Natural killer cell (primary cell): ENCODE measurements at regions not wholly inside any gene's neighbourhood (a gene's known extent, or its start where the extent isn't known, plus 50 kb on each side); places are given as distances from the start of the nearest gene placed in this dataset.

ENCODE experiments used
- ATAC-seq, 3 donors: fragments of 150-1000 bp in 2 of 3; fragments of 200-7000 bp in 1 of 3; cut with Tn5 transposase; 1 replicate in 1 of 3; 2 replicates in 2 of 3; pipeline ENCODE4 v1.10.0; 2021; ENCODE audit warnings: mild to moderate bottlenecking in 2 of 3, moderate library complexity in 2 of 3
- DNase-seq, 2 donors: peaks; one replicate each; pipeline versions ENCODE4 v3.0.0 to v3.0.0-alpha.2; 2013 to 2021; ENCODE audit warnings: mixed read lengths in 1 of 2
- H3K27ac ChIP-seq: one replicate; pipeline ENCODE4 v1.5.1; 2013; ENCODE audit warnings: mild to moderate bottlenecking, low read length
- H3K27me3 ChIP-seq: one replicate; pipeline ENCODE4 v1.6.1; 2013; ENCODE audit warnings: low read length; ENCODE audit not compliant: control insufficient read depth, insufficient read depth
- H3K36me3 ChIP-seq: one replicate; pipeline ENCODE4 v1.6.1; 2013; ENCODE audit warnings: low read length; ENCODE audit not compliant: control insufficient read depth, insufficient read depth
- H3K4me1 ChIP-seq: one replicate; pipeline ENCODE4 v1.6.1; 2013; ENCODE audit warnings: low read length; ENCODE audit not compliant: control insufficient read depth, insufficient read depth
- H3K4me3 ChIP-seq: one replicate; pipeline ENCODE4 v1.5.1; 2013; ENCODE audit warnings: low read length
- H3K9me3 ChIP-seq: one replicate; pipeline ENCODE4 v1.6.1; 2013; ENCODE audit warnings: low read length; ENCODE audit not compliant: control insufficient read depth, insufficient read depth
- H3K27ac Mint-ChIP-seq, 2 donors: one replicate each; pipeline ENCODE4 v1.8.0; 2022; ENCODE audit warnings: mild to moderate bottlenecking in 2 of 2, mixed read lengths in 2 of 2, moderate library complexity in 1 of 2
- H3K27me3 Mint-ChIP-seq, 2 donors: one replicate each; pipeline ENCODE4 v1.8.0; 2022; ENCODE audit warnings: low read depth in 2 of 2, mixed read lengths in 2 of 2
- H3K36me3 Mint-ChIP-seq: one replicate; pipeline ENCODE4 v1.8.0; 2022; ENCODE audit warnings: mixed read lengths
- H3K4me1 Mint-ChIP-seq, 2 donors: one replicate each; pipeline ENCODE4 v1.8.0; 2022; ENCODE audit warnings: mixed read lengths in 2 of 2
- H3K4me3 Mint-ChIP-seq: one replicate; pipeline ENCODE4 v1.8.0; 2022; ENCODE audit warnings: mild to moderate bottlenecking, moderate library complexity, mixed read lengths
- H3K9me3 Mint-ChIP-seq, 2 donors: one replicate each; pipeline ENCODE4 v1.8.0; 2022; ENCODE audit warnings: mixed read lengths in 2 of 2
- CTCF ChIP-seq: fragments of 200-600 bp; IDR thresholded peaks from one replicate; pipeline ENCODE4 v1.8.0; 2022; ENCODE audit warnings: antibody characterized with exemption
- WGBS: methylation state at CpG from one replicate; pipeline ENCODE4 v1.1.7; 2013; ENCODE audit warnings: missing lambda C conversion rate; ENCODE audit not compliant: insufficient coverage; 5-methylcytosine and 5-hydroxymethylcytosine counted together
- intact Hi-C: fragments of 100-400 bp; cut with micrococcal nuclease; formaldehyde crosslinking; loops from one replicate; pipeline ENCODE4 v1.14.2; 2022

GRCh38 chr16:47940466-47940865, 215.3 kb downstream of the ABCC12 start:
- TF ChIP-seq CTCF, result no peak
- H3K27me3 ChIP-seq, result no peaks in the 10 kb centered on the region
- DNase-seq, result no peak
- intact Hi-C loops, result no loop called here
- H3K4me1 Mint-ChIP-seq, result no peaks in the 10 kb centered on the region
- WGBS, result 60% methylated on average over 1 of the region's 1 CpG
- H3K27me3 Mint-ChIP-seq, result no peaks in the 10 kb centered on the region
- no peak overlapping the region for H3K4me3 Mint-ChIP-seq
- H3K9me3 Mint-ChIP-seq, result peaks cover 0 to 2% of the 10 kb centered on the region in 2 donors
- no peaks in the 10 kb centered on the region for H3K9me3 ChIP-seq
- ATAC-seq, result no peak
- H3K36me3 Mint-ChIP-seq, result no peaks in the 10 kb centered on the region
- H3K36me3 ChIP-seq, result no peaks in the 10 kb centered on the region
- H3K27ac Mint-ChIP-seq, result no peak overlapping the region
- no peak overlapping the region for H3K4me3 ChIP-seq
- no peak overlapping the region for H3K27ac ChIP-seq
- H3K4me1 ChIP-seq, result no peaks in the 10 kb centered on the region

GRCh38 chr16:47939680-47940079, 216.1 kb downstream of the ABCC12 start:
- H3K4me3 Mint-ChIP-seq, result no peak overlapping the region
- H3K27ac Mint-ChIP-seq, result no peak overlapping the region
- intact Hi-C loops, result no loop called here
- Histone ChIP-seq H3K4me1 (no peaks in the 10 kb centered on the region), H3K4me3 (no peak overlapping the region), H3K9me3 (no peaks in the 10 kb centered on the region), H3K27ac (no peak overlapping the region), H3K27me3 (no peaks in the 10 kb centered on the region), H3K36me3 (no peaks in the 10 kb centered on the region)
- H3K9me3 Mint-ChIP-seq, result peaks cover 0 to 2% of the 10 kb centered on the region in 2 donors
- no peak for ATAC-seq
- 79% methylated on average over 4 of the region's 4 CpGs for WGBS
- no peaks in the 10 kb centered on the region for H3K36me3 Mint-ChIP-seq
- no peak for TF ChIP-seq CTCF
- no peaks in the 10 kb centered on the region for H3K4me1 Mint-ChIP-seq
- no peak for DNase-seq
- no peaks in the 10 kb centered on the region for H3K27me3 Mint-ChIP-seq

- no peaks in the 10 kb centered on the region for H3K27me3 Mint-ChIP-seq
- WGBS, result no CpG with 5 or more reads among the region's 1 CpG
- no peak overlapping the region for H3K27ac Mint-ChIP-seq
- no peaks in the 10 kb centered on the region for H3K4me1 Mint-ChIP-seq
- no peak for DNase-seq
- peaks cover 0 to 2% of the 10 kb centered on the region in 2 donors for H3K9me3 Mint-ChIP-seq
- Histone ChIP-seq H3K9me3 (no peaks in the 10 kb centered on the region), H3K4me1 (no peaks in the 10 kb centered on the region), H3K27ac (no peak overlapping the region), H3K4me3 (no peak overlapping the region), H3K27me3 (no peaks in the 10 kb centered on the region), H3K36me3 (no peaks in the 10 kb centered on the region)
- TF ChIP-seq CTCF, result no peak
- no peak overlapping the region for H3K4me3 Mint-ChIP-seq
- H3K36me3 Mint-ChIP-seq, result no peaks in the 10 kb centered on the region
- intact Hi-C loops, result no loop called here
- ATAC-seq, result no peak
Observed at GRCh38 chr16:47938272-47938671, 217.5 kb downstream of the ABCC12 start.

- DNase-seq, result no peak
- Histone ChIP-seq H3K4me3 (no peak overlapping the region), H3K4me1 (no peaks in the 10 kb centered on the region), H3K36me3 (no peaks in the 10 kb centered on the region), H3K27me3 (no peaks in the 10 kb centered on the region), H3K9me3 (no peaks in the 10 kb centered on the region), H3K27ac (no peak overlapping the region)
- peaks cover 0 to 1% of the 10 kb centered on the region in 2 donors for H3K27me3 Mint-ChIP-seq
- ATAC-seq, result no peak
- intact Hi-C loops, result no loop called here
- WGBS, result 80% methylated on average over 9 of the region's 9 CpGs
- H3K4me3 Mint-ChIP-seq, result no peak overlapping the region
- H3K9me3 Mint-ChIP-seq, result peaks cover 0 to 7% of the 10 kb centered on the region in 2 donors
- no peaks in the 10 kb centered on the region for H3K4me1 Mint-ChIP-seq
- TF ChIP-seq CTCF, result no peak
- H3K36me3 Mint-ChIP-seq, result no peaks in the 10 kb centered on the region
- H3K27ac Mint-ChIP-seq, result no peak overlapping the region
Observed at GRCh38 chr16:47928008-47928407, 227.8 kb downstream of the ABCC12 start.
